ENCODE measurements at regions not wholly inside any gene's neighbourhood (a gene's known extent, or its start where the extent isn't known, plus 50 kb on each side); places are given as distances from the start of the nearest gene placed in this dataset.

DNA sequence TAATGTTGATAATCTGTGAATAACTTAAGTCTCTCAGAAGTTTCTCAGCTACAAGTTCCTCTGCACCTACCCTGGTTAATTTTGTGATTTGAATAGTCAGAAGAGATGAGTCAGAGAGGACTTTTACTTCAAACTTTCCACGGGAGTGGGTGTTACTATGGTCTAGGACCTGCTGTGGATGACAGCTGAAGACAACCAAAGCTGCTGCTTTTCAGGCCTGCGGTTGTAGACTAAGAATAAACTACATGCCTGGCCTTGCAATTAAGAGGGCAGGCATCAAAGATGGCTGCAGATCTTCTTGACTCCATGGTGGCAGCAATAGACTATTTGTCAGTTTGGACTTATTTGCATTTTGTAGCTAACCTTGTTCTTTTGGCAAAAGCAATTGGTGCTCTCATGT lies 227.1 kb upstream of the KRR1 start:
- Histone ChIP-seq H3K4me1 (0 out of 3 replicates have a peak, but pooled peaks cover 3% of the 10 kb centered on the region), H3K4me3 (no peak overlapping the region), H3K4me2 (no peak overlapping the region), H3K27ac (peak overlapping the region in 1 of 2 experiments; percentile 60; a peak in 2 of 6 replicates), H3K9me3 (no peaks in the 10 kb centered on the region)
- no peak for TF ChIP-seq SREBF2 (IDR thresholded peaks at IDR 0.05)
- no peak for TF ChIP-seq JUN (IDR thresholded peaks at IDR 0.05)
- TF ChIP-seq HOXB5 (CRISPR knock-in tag; IDR thresholded peaks at IDR 0.05) = no peak
- TF ChIP-seq SMC3 (IDR thresholded peaks at IDR 0.05) = no peak
- no peak for TF ChIP-seq ZNF302 (CRISPR knock-in tag; IDR thresholded peaks at IDR 0.05)
- no peak for TF ChIP-seq MYC (IDR thresholded peaks at IDR 0.05; ENCODE audit: borderline replicate concordance, low read length)
- TF ChIP-seq PHF8 (IDR thresholded peaks at IDR 0.05; ENCODE audit: borderline replicate concordance, low read depth) = no peak
- TF ChIP-seq HDAC2 (IDR thresholded peaks at IDR 0.05) = no peak
- TF ChIP-seq RARB (CRISPR knock-in tag; IDR thresholded peaks at IDR 0.05) = no peak
- TF ChIP-seq ZFP36 (IDR thresholded peaks at IDR 0.05; ENCODE audit: borderline replicate concordance, partially characterized antibody) = no peak
- TF ChIP-seq, protein P1, sequence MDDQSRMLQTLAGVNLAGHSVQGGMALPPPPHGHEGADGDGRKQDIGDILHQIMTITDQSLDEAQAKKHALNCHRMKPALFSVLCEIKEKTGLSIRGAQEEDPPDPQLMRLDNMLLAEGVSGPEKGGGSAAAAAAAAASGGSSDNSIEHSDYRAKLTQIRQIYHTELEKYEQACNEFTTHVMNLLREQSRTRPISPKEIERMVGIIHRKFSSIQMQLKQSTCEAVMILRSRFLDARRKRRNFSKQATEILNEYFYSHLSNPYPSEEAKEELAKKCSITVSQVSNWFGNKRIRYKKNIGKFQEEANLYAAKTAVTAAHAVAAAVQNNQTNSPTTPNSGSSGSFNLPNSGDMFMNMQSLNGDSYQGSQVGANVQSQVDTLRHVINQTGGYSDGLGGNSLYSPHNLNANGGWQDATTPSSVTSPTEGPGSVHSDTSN (IDR thresholded peaks at IDR 0.05) = no peak
- no peak for TF ChIP-seq TFCP2L1 (CRISPR knock-in tag; IDR thresholded peaks at IDR 0.05)
- TF ChIP-seq, protein P2, sequence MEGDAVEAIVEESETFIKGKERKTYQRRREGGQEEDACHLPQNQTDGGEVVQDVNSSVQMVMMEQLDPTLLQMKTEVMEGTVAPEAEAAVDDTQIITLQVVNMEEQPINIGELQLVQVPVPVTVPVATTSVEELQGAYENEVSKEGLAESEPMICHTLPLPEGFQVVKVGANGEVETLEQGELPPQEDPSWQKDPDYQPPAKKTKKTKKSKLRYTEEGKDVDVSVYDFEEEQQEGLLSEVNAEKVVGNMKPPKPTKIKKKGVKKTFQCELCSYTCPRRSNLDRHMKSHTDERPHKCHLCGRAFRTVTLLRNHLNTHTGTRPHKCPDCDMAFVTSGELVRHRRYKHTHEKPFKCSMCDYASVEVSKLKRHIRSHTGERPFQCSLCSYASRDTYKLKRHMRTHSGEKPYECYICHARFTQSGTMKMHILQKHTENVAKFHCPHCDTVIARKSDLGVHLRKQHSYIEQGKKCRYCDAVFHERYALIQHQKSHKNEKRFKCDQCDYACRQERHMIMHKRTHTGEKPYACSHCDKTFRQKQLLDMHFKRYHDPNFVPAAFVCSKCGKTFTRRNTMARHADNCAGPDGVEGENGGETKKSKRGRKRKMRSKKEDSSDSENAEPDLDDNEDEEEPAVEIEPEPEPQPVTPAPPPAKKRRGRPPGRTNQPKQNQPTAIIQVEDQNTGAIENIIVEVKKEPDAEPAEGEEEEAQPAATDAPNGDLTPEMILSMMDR (IDR thresholded peaks at IDR 0.05) = no peak
- no peak for TF ChIP-seq HEYL (CRISPR knock-in tag; IDR thresholded peaks at IDR 0.05)
- ChIA-PET POLR2A (no interaction called here), CTCF (no interaction called here)
- 58% methylated on average over 2 of the region's 2 CpGs for WGBS (ENCODE audit: missing lambda C conversion rate)
- ATAC-seq (no peak), DNase-seq (ENCODE audit: low read depth in 1 of 2, low spot score in 1 of 2) (no peak), FAIRE-seq (no peak)

DNA sequence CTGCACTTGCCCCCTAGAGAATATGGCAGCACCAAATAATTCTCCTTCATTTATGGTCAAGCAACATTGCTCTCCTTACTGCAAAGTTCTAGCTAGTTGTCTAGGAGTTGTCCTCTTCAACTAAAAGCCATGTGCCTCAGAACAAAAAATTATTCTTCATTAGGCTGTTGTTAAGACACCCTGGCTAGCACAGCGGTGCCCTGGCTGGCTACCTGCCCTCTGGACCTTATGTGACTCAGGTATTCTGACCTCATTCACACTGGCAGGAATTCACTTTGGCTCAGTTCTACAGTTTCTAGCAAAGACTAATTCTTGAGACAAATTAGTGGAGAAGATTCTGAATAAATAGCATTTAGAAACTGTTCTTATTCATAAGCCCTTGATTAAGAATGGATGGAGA lies 224.4 kb upstream of the KRR1 start:
- TF ChIP-seq JUNB (IDR thresholded peaks at IDR 0.05) (no peak), KDM1A (IDR thresholded peaks at IDR 0.05; ENCODE audit: low read depth) (no peak), SREBF2 (IDR thresholded peaks at IDR 0.05) (no peak), FOSB (CRISPR knock-in tag; IDR thresholded peaks at IDR 0.05) (no peak), EHMT2 (IDR thresholded peaks at IDR 0.05; ENCODE audit: low read depth) (no peak), HOXB13 (CRISPR knock-in tag; IDR thresholded peaks at IDR 0.05; ENCODE audit: low read depth) (no peak), BHLHE40 (IDR thresholded peaks at IDR 0.05; ENCODE audit: low read depth, low read length) (no peak), MAFK (IDR thresholded peaks at IDR 0.05; ENCODE audit: partially characterized antibody) (no peak), CBX2 (IDR thresholded peaks at IDR 0.05; ENCODE audit: borderline replicate concordance, low read depth) (no peak), MYC (IDR thresholded peaks at IDR 0.05; ENCODE audit: borderline replicate concordance, low read length) (no peak), RAD21 (conservative IDR thresholded peaks at IDR 0.05 in 1 of 2, IDR thresholded peaks at IDR 0.05 in 1 of 2) (no peak), PHF8 (IDR thresholded peaks at IDR 0.05; ENCODE audit: borderline replicate concordance, low read depth) (no peak), CHD4 (IDR thresholded peaks at IDR 0.05; ENCODE audit: borderline replicate concordance) (no peak), HEYL (CRISPR knock-in tag; IDR thresholded peaks at IDR 0.05) (no peak), ZNF302 (CRISPR knock-in tag; IDR thresholded peaks at IDR 0.05) (no peak), HDAC2 (IDR thresholded peaks at IDR 0.05) (no peak)
- TF ChIP-seq, protein P3, sequence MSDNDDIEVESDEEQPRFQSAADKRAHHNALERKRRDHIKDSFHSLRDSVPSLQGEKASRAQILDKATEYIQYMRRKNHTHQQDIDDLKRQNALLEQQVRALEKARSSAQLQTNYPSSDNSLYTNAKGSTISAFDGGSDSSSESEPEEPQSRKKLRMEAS (IDR thresholded peaks at IDR 0.05) = no peak
- TF ChIP-seq, protein P4, sequence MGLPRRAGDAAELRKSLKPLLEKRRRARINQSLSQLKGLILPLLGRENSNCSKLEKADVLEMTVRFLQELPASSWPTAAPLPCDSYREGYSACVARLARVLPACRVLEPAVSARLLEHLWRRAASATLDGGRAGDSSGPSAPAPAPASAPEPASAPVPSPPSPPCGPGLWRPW (IDR thresholded peaks at IDR 0.05) = no peak
- FAIRE-seq = no peak

More for the DNA sequence above, 224.4 kb upstream of the KRR1 start:
- Histone ChIP-seq H3K27ac (peak overlapping the region in 1 of 2 experiments; percentile 60; a peak in 3 of 6 replicates), H3K4me3 (no peak overlapping the region), H3K4me2 (no peak overlapping the region), H3K4me1 (0 out of 3 replicates have a peak, but pooled peaks cover 3% of the 10 kb centered on the region), H3K9me3 (no peaks in the 10 kb centered on the region)
- ChIA-PET POLR2A (no interaction called here), CTCF (interaction anchor here (0.9 to 1.0 kb wide), 2 partner anchors 10 to 11 kb away, joined by 3 read pairs; no protein-coding TSS in a partner anchor)
- no peak for DNase-seq (ENCODE audit: low read depth in 1 of 2, low spot score in 1 of 2)
- ATAC-seq = peak in 1 of 2 experiments; percentile 38; a peak in 1 of 6 replicates
- 88% methylated on average over 1 of the region's 1 CpG for WGBS (ENCODE audit: missing lambda C conversion rate)
